ENCODE measurements at regions not wholly inside any gene's neighbourhood (a gene's known extent, or its start where the extent isn't known, plus 50 kb on each side); places are given as distances from the start of the nearest gene placed in this dataset.

DNA sequence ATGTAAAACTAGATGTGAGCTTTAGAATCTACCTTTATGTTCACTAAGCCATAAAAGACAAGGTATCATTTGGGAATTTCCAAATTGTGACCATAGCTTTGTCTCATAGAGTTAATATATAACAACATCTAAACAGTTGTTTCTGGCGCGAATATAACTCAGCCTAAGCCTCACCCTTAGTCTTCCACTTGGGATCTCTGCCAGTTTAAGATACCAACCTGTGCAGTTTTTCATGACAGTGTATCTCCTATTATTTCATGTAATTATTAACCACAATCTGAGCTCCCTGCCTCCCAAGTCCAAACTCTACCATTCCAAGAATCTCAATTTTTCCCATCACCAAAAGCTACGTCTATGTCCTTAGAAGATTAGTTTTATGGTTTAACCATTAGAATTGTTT lies 572.5 kb upstream of the ISX start:
- TF ChIP-seq, protein P1, sequence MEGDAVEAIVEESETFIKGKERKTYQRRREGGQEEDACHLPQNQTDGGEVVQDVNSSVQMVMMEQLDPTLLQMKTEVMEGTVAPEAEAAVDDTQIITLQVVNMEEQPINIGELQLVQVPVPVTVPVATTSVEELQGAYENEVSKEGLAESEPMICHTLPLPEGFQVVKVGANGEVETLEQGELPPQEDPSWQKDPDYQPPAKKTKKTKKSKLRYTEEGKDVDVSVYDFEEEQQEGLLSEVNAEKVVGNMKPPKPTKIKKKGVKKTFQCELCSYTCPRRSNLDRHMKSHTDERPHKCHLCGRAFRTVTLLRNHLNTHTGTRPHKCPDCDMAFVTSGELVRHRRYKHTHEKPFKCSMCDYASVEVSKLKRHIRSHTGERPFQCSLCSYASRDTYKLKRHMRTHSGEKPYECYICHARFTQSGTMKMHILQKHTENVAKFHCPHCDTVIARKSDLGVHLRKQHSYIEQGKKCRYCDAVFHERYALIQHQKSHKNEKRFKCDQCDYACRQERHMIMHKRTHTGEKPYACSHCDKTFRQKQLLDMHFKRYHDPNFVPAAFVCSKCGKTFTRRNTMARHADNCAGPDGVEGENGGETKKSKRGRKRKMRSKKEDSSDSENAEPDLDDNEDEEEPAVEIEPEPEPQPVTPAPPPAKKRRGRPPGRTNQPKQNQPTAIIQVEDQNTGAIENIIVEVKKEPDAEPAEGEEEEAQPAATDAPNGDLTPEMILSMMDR (IDR thresholded peaks at IDR 0.05), result no peak
- no peak for TF ChIP-seq POLR2A (IDR thresholded peaks at IDR 0.05)

Measured in thyroid gland (tissue), 4 donors.